ENCODE measurements at regions not wholly inside any gene's neighbourhood (a gene's known extent, or its start where the extent isn't known, plus 50 kb on each side); places are given as distances from the start of the nearest gene placed in this dataset.
"Not testable (repeated sequence)": the region's sequence is repeated elsewhere in the genome, so short reads cannot be mapped to it uniquely, and the experiment has no call there.

GRCh38 chr3:20810555-20810954 lies 624.5 kb upstream of the SGO1 start:
- no peak for FAIRE-seq

- FAIRE-seq = no peak
These were observed 623.4 kb upstream of the SGO1 start for GRCh38 chr3:20809356-20809755.

- FAIRE-seq = no peak
These were observed 622.9 kb upstream of the SGO1 start for GRCh38 chr3:20808864-20809263.

- FAIRE-seq = no peak
These were observed 612.7 kb upstream of the SGO1 start for GRCh38 chr3:20798666-20799065.

GRCh38 chr3:20787005-20787404 lies 601.0 kb upstream of the SGO1 start:
- FAIRE-seq = peak; percentile 27

- FAIRE-seq = no peak
These were observed 590.7 kb upstream of the SGO1 start for GRCh38 chr3:20776692-20777091.

- no peak for FAIRE-seq
These were observed 590.3 kb upstream of the SGO1 start for GRCh38 chr3:20776286-20776685.

- FAIRE-seq = no peak
These were observed 587.4 kb upstream of the SGO1 start for GRCh38 chr3:20773320-20773984.

- FAIRE-seq = peak; percentile 97
These were observed 586.9 kb upstream of the SGO1 start for GRCh38 chr3:20772869-20773268.

- no peak for FAIRE-seq
These were observed 583.4 kb upstream of the SGO1 start for GRCh38 chr3:20769430-20769829.

- no peak for FAIRE-seq
These were observed 575.0 kb upstream of the SGO1 start for GRCh38 chr3:20760981-20761380.

GRCh38 chr3:20752416-20752815 lies 566.4 kb upstream of the SGO1 start:
- FAIRE-seq = no peak

GRCh38 chr3:20751296-20751695 lies 565.3 kb upstream of the SGO1 start:
- no peak for FAIRE-seq

GRCh38 chr3:20747741-20748140 lies 561.7 kb upstream of the SGO1 start:
- no peak for FAIRE-seq

- FAIRE-seq = no peak
These were observed 557.7 kb upstream of the SGO1 start for GRCh38 chr3:20743553-20744321.

- FAIRE-seq = no peak
These were observed 557.0 kb upstream of the SGO1 start for GRCh38 chr3:20742903-20743552.

GRCh38 chr3:20741381-20741780 lies 555.4 kb upstream of the SGO1 start:
- FAIRE-seq = peak; percentile 36

- FAIRE-seq = no peak
These were observed 553.8 kb upstream of the SGO1 start for GRCh38 chr3:20739814-20740213.

- FAIRE-seq = no peak
These were observed 550.4 kb upstream of the SGO1 start for GRCh38 chr3:20736287-20736852.

- FAIRE-seq = no peak
These were observed 543.2 kb upstream of the SGO1 start for GRCh38 chr3:20729185-20729584.

GRCh38 chr3:20726786-20727185 lies 540.8 kb upstream of the SGO1 start:
- no peak for FAIRE-seq

- no peak for FAIRE-seq
These were observed 538.2 kb upstream of the SGO1 start for GRCh38 chr3:20724241-20724640.

- FAIRE-seq = not testable (repeated sequence)
These were observed 530.4 kb upstream of the SGO1 start for GRCh38 chr3:20716425-20716824.

GRCh38 chr3:20701641-20702040 lies 515.6 kb upstream of the SGO1 start:
- FAIRE-seq = no peak
